ENCODE measurements at regions not wholly inside any gene's neighbourhood (a gene's known extent, or its start where the extent isn't known, plus 50 kb on each side); places are given as distances from the start of the nearest gene placed in this dataset.

GRCh38 chr7:55303220-55303619 is 61.9 kb upstream of the LANCL2 start:
- TF ChIP-seq, protein P1, sequence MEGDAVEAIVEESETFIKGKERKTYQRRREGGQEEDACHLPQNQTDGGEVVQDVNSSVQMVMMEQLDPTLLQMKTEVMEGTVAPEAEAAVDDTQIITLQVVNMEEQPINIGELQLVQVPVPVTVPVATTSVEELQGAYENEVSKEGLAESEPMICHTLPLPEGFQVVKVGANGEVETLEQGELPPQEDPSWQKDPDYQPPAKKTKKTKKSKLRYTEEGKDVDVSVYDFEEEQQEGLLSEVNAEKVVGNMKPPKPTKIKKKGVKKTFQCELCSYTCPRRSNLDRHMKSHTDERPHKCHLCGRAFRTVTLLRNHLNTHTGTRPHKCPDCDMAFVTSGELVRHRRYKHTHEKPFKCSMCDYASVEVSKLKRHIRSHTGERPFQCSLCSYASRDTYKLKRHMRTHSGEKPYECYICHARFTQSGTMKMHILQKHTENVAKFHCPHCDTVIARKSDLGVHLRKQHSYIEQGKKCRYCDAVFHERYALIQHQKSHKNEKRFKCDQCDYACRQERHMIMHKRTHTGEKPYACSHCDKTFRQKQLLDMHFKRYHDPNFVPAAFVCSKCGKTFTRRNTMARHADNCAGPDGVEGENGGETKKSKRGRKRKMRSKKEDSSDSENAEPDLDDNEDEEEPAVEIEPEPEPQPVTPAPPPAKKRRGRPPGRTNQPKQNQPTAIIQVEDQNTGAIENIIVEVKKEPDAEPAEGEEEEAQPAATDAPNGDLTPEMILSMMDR (IDR thresholded peaks at IDR 0.05), result no peak
- no peak for TF ChIP-seq POLR2AphosphoS5 (IDR thresholded peaks at IDR 0.05)
